ENCODE measurements at regions not wholly inside any gene's neighbourhood (a gene's known extent, or its start where the extent isn't known, plus 50 kb on each side); places are given as distances from the start of the nearest gene placed in this dataset.

DNA sequence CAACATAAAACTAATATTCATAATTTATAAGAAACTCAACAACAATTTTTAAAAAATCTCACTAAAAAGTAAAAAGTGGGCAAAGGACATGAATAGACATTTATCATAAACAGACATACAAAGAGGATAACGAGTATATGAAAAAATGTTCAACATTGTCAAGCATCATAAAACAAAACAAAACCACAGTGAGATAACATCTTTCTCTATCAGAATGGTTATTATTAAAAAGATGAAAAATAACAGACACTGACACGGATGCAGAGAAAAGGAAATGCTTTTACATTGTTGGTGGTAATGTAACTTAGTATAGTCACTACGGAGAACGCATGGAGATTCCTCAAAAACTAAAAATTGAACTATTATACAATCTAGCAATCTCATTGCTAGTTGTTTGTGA is 813.0 kb downstream of the LUZP2 start:
- H3K27ac ChIP-seq (ENCODE audit: low read length), result no peak overlapping the region
- H3K36me3 ChIP-seq (ENCODE audit: control insufficient read depth, insufficient read depth, low read length), result no peaks in the 10 kb centered on the region
- intact Hi-C loops (cut with micrococcal nuclease; ENCODE audit: unreplicated experiment) (no loop called here), in situ Hi-C loops (cut with HindIII; ENCODE audit: low pct_unique_long_range_greater_than_20kb, low sequenced_read_pairs) (no loop called here)
- H3K4me3 ChIP-seq (ENCODE audit: low read depth in 2 of 2, low read length in 2 of 2), result no peak overlapping the region
- peaks cover 3% of the 10 kb centered on the region; the same call in 1 of the 2 replicates for H3K9me3 ChIP-seq (ENCODE audit: control insufficient read depth, insufficient read depth, low read depth, low read length)
- ChIA-PET CTCF (no interaction called here), POLR2A (no interaction called here)
- TF ChIP-seq CTCF (IDR thresholded peaks at IDR 0.05), result no peak
- TF ChIP-seq POLR2AphosphoS5 (IDR thresholded peaks at IDR 0.05; ENCODE audit: low read depth, low read length), result no peak
- TF ChIP-seq, protein P1, sequence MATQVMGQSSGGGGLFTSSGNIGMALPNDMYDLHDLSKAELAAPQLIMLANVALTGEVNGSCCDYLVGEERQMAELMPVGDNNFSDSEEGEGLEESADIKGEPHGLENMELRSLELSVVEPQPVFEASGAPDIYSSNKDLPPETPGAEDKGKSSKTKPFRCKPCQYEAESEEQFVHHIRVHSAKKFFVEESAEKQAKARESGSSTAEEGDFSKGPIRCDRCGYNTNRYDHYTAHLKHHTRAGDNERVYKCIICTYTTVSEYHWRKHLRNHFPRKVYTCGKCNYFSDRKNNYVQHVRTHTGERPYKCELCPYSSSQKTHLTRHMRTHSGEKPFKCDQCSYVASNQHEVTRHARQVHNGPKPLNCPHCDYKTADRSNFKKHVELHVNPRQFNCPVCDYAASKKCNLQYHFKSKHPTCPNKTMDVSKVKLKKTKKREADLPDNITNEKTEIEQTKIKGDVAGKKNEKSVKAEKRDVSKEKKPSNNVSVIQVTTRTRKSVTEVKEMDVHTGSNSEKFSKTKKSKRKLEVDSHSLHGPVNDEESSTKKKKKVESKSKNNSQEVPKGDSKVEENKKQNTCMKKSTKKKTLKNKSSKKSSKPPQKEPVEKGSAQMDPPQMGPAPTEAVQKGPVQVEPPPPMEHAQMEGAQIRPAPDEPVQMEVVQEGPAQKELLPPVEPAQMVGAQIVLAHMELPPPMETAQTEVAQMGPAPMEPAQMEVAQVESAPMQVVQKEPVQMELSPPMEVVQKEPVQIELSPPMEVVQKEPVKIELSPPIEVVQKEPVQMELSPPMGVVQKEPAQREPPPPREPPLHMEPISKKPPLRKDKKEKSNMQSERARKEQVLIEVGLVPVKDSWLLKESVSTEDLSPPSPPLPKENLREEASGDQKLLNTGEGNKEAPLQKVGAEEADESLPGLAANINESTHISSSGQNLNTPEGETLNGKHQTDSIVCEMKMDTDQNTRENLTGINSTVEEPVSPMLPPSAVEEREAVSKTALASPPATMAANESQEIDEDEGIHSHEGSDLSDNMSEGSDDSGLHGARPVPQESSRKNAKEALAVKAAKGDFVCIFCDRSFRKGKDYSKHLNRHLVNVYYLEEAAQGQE (IDR thresholded peaks at IDR 0.05; ENCODE audit: insufficient read depth in 1 of 2, low read depth in 2 of 2, low read length in 1 of 2), result no peak
- TF ChIP-seq SIN3A (IDR thresholded peaks at IDR 0.05; ENCODE audit: borderline replicate concordance, insufficient read depth, low read depth, low read length), result no peak
- TF ChIP-seq TCF7L2 (IDR thresholded peaks at IDR 0.05; ENCODE audit: low read depth, low read length), result no peak
- ATAC-seq (no peak), DNase-seq (ENCODE audit: low read depth, low spot score) (no peak)
- no TSS peak for BruUV-seq (replicated peaks)
- no peaks in the 10 kb centered on the region for H3K27me3 ChIP-seq (ENCODE audit: control insufficient read depth, insufficient read depth, low read length)
- H3K4me1 ChIP-seq (ENCODE audit: control insufficient read depth, insufficient read depth, low read length), result no peaks in the 10 kb centered on the region

- H3K4me1 ChIP-seq (ENCODE audit: control insufficient read depth, insufficient read depth, low read length), result no peaks in the 10 kb centered on the region
- CTCF ChIA-PET, result no interaction called here
- POLR2A ChIA-PET, result no interaction called here
- peaks cover 3% of the 10 kb centered on the region; the same call in 1 of the 2 replicates for H3K9me3 ChIP-seq (ENCODE audit: control insufficient read depth, insufficient read depth, low read depth, low read length)
- in situ Hi-C loops (cut with HindIII; ENCODE audit: low pct_unique_long_range_greater_than_20kb, low sequenced_read_pairs) (no loop called here), intact Hi-C loops (cut with micrococcal nuclease; ENCODE audit: unreplicated experiment) (no loop called here)
- H3K27me3 ChIP-seq (ENCODE audit: control insufficient read depth, insufficient read depth, low read length), result no peaks in the 10 kb centered on the region
- no peak overlapping the region for H3K4me3 ChIP-seq (ENCODE audit: low read depth in 2 of 2, low read length in 2 of 2)
- TF ChIP-seq, protein P1 (IDR thresholded peaks at IDR 0.05; ENCODE audit: insufficient read depth in 1 of 2, low read depth in 2 of 2, low read length in 1 of 2), result no peak
- TF ChIP-seq SIN3A (IDR thresholded peaks at IDR 0.05; ENCODE audit: borderline replicate concordance, insufficient read depth, low read depth, low read length) (no peak), POLR2AphosphoS5 (IDR thresholded peaks at IDR 0.05; ENCODE audit: low read depth, low read length) (no peak), CTCF (IDR thresholded peaks at IDR 0.05) (no peak), TCF7L2 (IDR thresholded peaks at IDR 0.05; ENCODE audit: low read depth, low read length) (no peak)
- ATAC-seq (no peak), DNase-seq (ENCODE audit: low read depth, low spot score) (no peak)
- no peaks in the 10 kb centered on the region for H3K36me3 ChIP-seq (ENCODE audit: control insufficient read depth, insufficient read depth, low read length)
- no TSS peak for BruUV-seq (replicated peaks)
- H3K27ac ChIP-seq (ENCODE audit: low read length), result no peak overlapping the region
Measured at GRCh38 chr11:25317216-25317615, 820.4 kb downstream of the LUZP2 start.
